CD4-positive, alpha-beta T cell (primary cell): ENCODE measurements at regions not wholly inside any gene's neighbourhood (a gene's known extent, or its start where the extent isn't known, plus 50 kb on each side); places are given as distances from the start of the nearest gene placed in this dataset.

Experiments used
- ATAC-seq: fragments of 200-7000 bp; cut with Tn5 transposase; one replicate; pipeline ENCODE4 v1.10.0; 2022; ENCODE audit warnings: mild to moderate bottlenecking; ENCODE audit not compliant: poor library complexity
- CTCF ChIA-PET: fragments of 350-600 bp; sonication (Branson Sonifier 250); formaldehyde crosslinking; loops from one replicate; lab custom pipeline; 2021; ENCODE audit warnings: antibody characterized with exemption, inconsistent platforms; lab: Charles Lee
- POLR2A ChIA-PET: fragments of 350-600 bp; sonication (Branson Sonifier 250); formaldehyde crosslinking; loops from one replicate; lab custom pipeline; 2021; ENCODE audit warnings: antibody characterized with exemption, inconsistent platforms; lab: Charles Lee
- DNase-seq, 14 experiments: peaks; one replicate each; pipeline ENCODE4 v3.0.0-alpha.2; 2013 to 2020; ENCODE audit warnings: mixed read lengths in 2 of 14
- H3K27ac ChIP-seq, 2 donors: one replicate each; pipeline versions ENCODE4 v1.5.1 to v1.7.0; 2013; ENCODE audit warnings: low read length in 2 of 2, low read depth in 1 of 2, mild to moderate bottlenecking in 1 of 2
- H3K27me3 ChIP-seq, 2 experiments: 1 replicate in 1 of 2; 2 replicates in 1 of 2; pipeline versions ENCODE4 v1.6.1 to v1.7.0; 2013; ENCODE audit warnings: low read length in 2 of 2, control low read depth in 1 of 2, mild to moderate bottlenecking in 1 of 2, moderate library complexity in 1 of 2; ENCODE audit not compliant: insufficient read depth in 2 of 2, control insufficient read depth in 1 of 2
- H3K36me3 ChIP-seq: one replicate; pipeline ENCODE4 v1.6.1; 2013; ENCODE audit warnings: low read length, control low read depth; ENCODE audit not compliant: insufficient read depth
- H3K4me1 ChIP-seq: one replicate; pipeline ENCODE4 v1.6.1; 2013; ENCODE audit warnings: low read length, control low read depth; ENCODE audit not compliant: insufficient read depth
- H3K4me3 ChIP-seq: one replicate; pipeline ENCODE4 v1.5.1; 2013; ENCODE audit warnings: mild to moderate bottlenecking, low read length, moderate library complexity
- H3K9me3 ChIP-seq, 2 experiments: 1 replicate in 1 of 2; 2 replicates in 1 of 2; pipeline versions ENCODE4 v1.6.1 to v1.7.0; 2013; ENCODE audit warnings: low read length in 2 of 2, mild to moderate bottlenecking in 2 of 2, control low read depth in 1 of 2, moderate library complexity in 1 of 2; ENCODE audit not compliant: control insufficient read depth in 1 of 2, insufficient read depth in 1 of 2
- H3K27ac Mint-ChIP-seq: one replicate; pipeline ENCODE4 v1.8.0; 2020; ENCODE audit warnings: mixed read lengths
- H3K27me3 Mint-ChIP-seq: one replicate; pipeline ENCODE4 v1.8.0; 2021; ENCODE audit warnings: mixed read lengths
- H3K36me3 Mint-ChIP-seq: one replicate; pipeline ENCODE4 v1.8.0; 2021; ENCODE audit warnings: low read depth, mixed read lengths
- H3K4me1 Mint-ChIP-seq: one replicate; pipeline ENCODE4 v1.8.0; 2021; ENCODE audit warnings: low read depth, mixed read lengths
- H3K4me3 Mint-ChIP-seq: one replicate; pipeline ENCODE4 v1.8.0; 2020; ENCODE audit warnings: mild to moderate bottlenecking, mixed read lengths
- H3K9me3 Mint-ChIP-seq: one replicate; pipeline ENCODE4 v1.8.0; 2020; ENCODE audit warnings: mixed read lengths
- CTCF ChIP-seq: fragments of 200-600 bp; IDR thresholded peaks from one replicate; pipeline ENCODE4 v1.8.0; 2022; ENCODE audit warnings: antibody characterized with exemption, mild to moderate bottlenecking
- intact Hi-C, 2 experiments: fragments of 100-400 bp; cut with DNase I in 1 of 2; cut with micrococcal nuclease in 1 of 2; formaldehyde crosslinking; loops; one replicate each; pipeline versions ENCODE4 v1.15.1 to v1.9.0; 2023 to 2025; cut with DNase I, micrococcal nuclease

- Mint-ChIP-seq H3K27ac (no peak overlapping the region), H3K4me3 (no peak overlapping the region), H3K9me3 (peaks cover 15% of the 10 kb centered on the region), H3K27me3 (no peaks in the 10 kb centered on the region), H3K4me1 (no peaks in the 10 kb centered on the region), H3K36me3 (no peaks in the 10 kb centered on the region)
- intact Hi-C loops, result no loop called here
- Histone ChIP-seq H3K27ac (no peak overlapping the region), H3K27me3 (no peaks in the 10 kb centered on the region), H3K4me1 (no peaks in the 10 kb centered on the region), H3K36me3 (no peaks in the 10 kb centered on the region), H3K9me3 (peaks cover 0 to 4% of the 10 kb centered on the region in 2 experiments), H3K4me3 (no peak overlapping the region)
- no peak for TF ChIP-seq CTCF
- CTCF ChIA-PET, result no interaction called here
- POLR2A ChIA-PET, result no interaction called here
- ATAC-seq (no peak), DNase-seq (no peak)
Observed at GRCh38 chr5:17918373-17919104, 284.3 kb downstream of the TAF11L14 start.

- H3K4me1 ChIP-seq, result no peaks in the 10 kb centered on the region
- Mint-ChIP-seq H3K4me1 (no peaks in the 10 kb centered on the region), H3K36me3 (no peaks in the 10 kb centered on the region), H3K27me3 (no peaks in the 10 kb centered on the region), H3K4me3 (no peak overlapping the region), H3K27ac (no peak overlapping the region), H3K9me3 (peaks cover 5% of the 10 kb centered on the region)
- H3K27me3 ChIP-seq, result no peaks in the 10 kb centered on the region
- ChIA-PET CTCF (no interaction called here), POLR2A (no interaction called here)
- ATAC-seq, result no peak
- no peak for TF ChIP-seq CTCF
- no peaks in the 10 kb centered on the region for H3K36me3 ChIP-seq
- no peak for DNase-seq
- peaks cover 4 to 17% of the 10 kb centered on the region in 2 experiments for H3K9me3 ChIP-seq
- H3K4me3 ChIP-seq, result no peak overlapping the region
- intact Hi-C loops, result no loop called here
- no peak overlapping the region for H3K27ac ChIP-seq
Observed at GRCh38 chr5:17925276-17925675, 291.0 kb downstream of the TAF11L14 start.

- peak in 2 of 14 experiments; percentile 11 to 14 for DNase-seq
- Mint-ChIP-seq H3K4me3 (no peak overlapping the region), H3K27ac (no peak overlapping the region), H3K9me3 (peaks cover 17% of the 10 kb centered on the region), H3K27me3 (no peaks in the 10 kb centered on the region), H3K4me1 (no peaks in the 10 kb centered on the region), H3K36me3 (no peaks in the 10 kb centered on the region)
- no peak for ATAC-seq
- POLR2A ChIA-PET, result no interaction called here
- H3K4me3 ChIP-seq, result no peak overlapping the region
- CTCF ChIA-PET, result no interaction called here
- H3K27ac ChIP-seq, result no peak overlapping the region
- no peaks in the 10 kb centered on the region for H3K27me3 ChIP-seq
- H3K4me1 ChIP-seq, result no peaks in the 10 kb centered on the region
- TF ChIP-seq CTCF, result no peak
- H3K36me3 ChIP-seq, result no peaks in the 10 kb centered on the region
- intact Hi-C loops, result no loop called here
- peaks cover 13 to 22% of the 10 kb centered on the region in 2 experiments for H3K9me3 ChIP-seq
Observed at GRCh38 chr5:17928581-17928981, 294.3 kb downstream of the TAF11L14 start.
